HG03095 (cell line): ENCODE measurements at regions not wholly inside any gene's neighbourhood (a gene's known extent, or its start where the extent isn't known, plus 50 kb on each side); places are given as distances from the start of the nearest gene placed in this dataset.
"Not testable (repeated sequence)": the region's sequence is repeated elsewhere in the genome, so short reads cannot be mapped to it uniquely, and the experiment has no call there.

ENCODE experiments used
- ATAC-seq: cut with Tn5 transposase; IDR thresholded peaks from one replicate; pipeline ENCODE4 v1.9.1; 2021; ENCODE audit warnings: moderate library complexity; ENCODE audit not compliant: unreplicated experiment

DNA sequence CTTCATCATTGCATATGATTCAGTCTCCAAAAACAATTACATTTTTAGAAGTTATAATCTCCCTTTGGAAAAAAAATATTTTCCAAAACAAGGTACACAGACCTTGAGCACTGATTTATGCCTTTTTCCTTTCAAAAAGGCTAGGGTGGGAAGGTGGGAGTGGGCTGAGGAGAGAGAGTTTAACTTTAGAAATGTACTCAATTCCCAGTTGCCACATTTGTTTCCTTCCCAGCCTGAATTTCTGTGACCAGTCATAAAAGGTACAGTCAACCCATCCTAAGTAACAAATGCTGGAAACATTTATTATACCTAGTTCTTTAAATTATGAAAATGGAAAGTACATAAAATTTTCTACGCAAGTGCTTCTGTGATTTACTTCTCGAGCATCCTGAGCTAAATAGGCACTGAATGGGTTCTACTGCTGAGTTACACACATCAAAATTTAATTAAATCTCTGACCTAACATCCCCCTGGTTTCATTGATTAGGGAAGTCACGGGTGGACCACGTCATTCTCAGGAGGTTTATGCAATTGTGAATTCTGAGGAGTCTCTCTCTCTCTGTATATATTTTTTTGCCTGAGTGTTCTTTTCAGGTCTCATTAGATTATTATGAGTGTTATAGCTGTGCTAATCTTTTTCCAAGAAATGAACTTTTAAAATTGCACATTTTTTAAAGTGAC lies 371.8 kb downstream of the BTG1 start:
- ATAC-seq: no peak

DNA sequence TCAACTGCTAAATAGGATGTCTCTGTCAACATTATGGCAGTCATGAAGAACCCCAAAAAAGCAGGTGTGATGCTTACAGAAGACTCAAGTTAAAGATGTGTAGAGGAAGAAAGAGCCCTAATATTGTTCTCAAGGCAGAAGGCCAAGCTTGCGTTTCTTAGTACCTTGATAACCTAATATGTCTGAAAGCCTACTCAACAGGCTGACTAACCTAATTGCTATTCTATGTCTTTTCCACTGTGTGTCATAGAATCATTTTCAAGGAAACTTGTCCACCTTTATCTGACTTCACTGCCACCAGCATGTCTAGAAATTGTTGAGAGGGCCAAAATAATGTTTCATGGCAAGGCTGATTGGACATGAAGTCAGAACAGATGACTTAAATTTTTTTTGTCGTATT lies 373.2 kb downstream of the BTG1 start:
- ATAC-seq: no peak

DNA sequence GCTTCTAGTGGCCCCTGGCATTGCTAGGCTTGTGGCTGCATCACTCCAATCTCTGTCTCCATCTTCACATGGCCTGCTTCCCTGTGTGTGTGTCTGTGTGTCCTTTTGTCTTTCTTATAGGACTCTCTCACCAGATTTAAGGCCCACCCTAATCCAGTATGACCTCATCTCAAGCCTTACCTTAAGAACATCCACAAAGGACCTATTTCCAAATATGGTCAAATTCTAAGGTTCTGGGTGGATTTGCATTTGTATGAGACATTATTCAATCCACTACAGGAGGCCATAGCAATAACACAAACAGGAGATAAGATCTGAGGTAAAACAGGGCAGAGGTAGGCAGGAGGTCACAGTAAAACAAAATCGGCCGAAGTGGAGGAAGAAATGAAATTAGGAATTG lies 375.9 kb downstream of the BTG1 start:
- no peak for ATAC-seq

DNA sequence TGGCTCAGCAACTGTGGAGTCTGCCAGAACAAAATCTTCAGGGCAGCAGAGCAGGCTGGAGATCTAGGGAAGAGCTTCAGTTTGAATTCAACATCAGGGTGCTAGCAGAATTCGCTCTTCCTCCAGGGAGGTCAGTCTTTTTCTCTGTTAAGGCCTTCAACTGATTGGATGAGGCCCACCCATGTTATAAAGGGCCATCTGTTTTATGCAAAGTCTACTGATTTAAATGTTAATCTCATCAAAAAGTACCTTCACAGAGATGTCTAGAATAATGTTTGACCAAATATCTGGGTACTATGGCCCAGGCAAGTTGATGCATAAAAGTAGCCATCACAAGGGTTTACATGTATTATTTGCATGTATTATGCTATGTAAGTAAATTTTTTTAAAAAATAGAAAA lies 378.4 kb downstream of the BTG1 start:
- no peak for ATAC-seq

DNA sequence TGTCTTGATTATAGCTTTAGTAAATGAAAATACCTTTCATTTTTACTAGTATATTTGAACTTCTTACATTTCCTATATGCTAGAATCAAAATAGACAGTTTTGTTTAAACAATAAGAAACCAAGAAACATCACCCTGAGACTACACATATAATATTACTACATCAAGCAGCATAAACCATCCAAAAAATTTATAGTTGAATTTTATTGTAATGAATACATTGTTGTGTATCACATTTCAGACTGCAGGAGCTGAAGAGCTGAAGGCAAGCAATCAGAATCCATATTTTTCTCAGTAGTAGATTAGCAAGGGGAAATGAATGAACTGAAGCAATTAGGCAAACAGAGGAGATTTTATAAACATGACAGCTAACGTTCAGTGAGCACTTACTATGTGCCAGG lies 379.2 kb downstream of the BTG1 start:
- no peak for ATAC-seq

DNA sequence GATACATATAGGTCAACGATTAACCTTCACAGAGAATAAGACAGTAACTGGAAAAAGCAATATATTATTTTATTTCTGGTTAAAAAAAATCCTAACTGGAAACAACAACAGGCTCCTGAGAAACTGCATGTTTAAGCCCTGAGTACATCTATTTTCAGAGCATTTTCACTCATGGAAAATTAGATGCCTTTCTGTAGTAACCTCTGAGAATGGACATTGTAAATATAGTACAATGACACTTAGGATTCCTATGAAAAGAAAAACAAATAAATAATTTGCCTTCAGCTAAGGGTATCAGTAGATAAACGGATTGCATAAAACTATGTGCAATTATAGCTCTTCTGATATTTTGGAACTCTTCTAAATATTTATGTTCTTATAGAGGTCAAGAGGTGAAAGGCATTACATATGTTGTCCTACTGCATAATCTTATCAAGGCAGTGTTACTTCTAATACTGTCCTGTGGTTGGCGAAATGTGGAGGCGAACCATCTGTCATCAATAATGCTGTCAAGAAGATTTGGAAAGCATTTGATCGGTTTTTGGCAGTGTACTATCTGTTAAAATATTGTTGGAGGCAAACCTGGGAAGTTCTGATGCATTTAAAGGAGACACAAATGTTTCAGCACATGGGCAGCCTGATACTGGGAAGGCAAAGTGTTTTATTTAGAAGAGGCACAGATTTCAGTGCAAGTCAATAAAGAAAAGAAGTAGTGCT lies 381.8 kb downstream of the BTG1 start:
- no peak for ATAC-seq

DNA sequence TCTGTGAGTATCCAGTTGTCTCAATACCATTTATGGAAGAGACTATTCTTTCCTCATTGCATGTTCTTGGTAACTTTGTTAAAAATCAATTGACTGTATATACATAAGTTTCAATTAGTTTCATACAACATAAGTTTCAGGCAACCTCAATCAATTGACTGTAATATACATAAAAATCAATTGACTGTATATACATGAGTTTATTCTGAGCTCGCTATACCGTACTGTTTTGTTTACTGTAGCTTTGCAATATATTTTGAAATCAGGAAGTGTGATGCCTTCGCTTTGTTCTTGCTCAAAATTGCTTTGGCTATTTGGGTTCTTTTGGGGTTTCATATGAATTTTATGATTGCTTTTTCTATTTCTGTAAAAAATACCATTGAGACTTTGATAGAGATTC lies 392.0 kb downstream of the BTG1 start:
- no peak for ATAC-seq

DNA sequence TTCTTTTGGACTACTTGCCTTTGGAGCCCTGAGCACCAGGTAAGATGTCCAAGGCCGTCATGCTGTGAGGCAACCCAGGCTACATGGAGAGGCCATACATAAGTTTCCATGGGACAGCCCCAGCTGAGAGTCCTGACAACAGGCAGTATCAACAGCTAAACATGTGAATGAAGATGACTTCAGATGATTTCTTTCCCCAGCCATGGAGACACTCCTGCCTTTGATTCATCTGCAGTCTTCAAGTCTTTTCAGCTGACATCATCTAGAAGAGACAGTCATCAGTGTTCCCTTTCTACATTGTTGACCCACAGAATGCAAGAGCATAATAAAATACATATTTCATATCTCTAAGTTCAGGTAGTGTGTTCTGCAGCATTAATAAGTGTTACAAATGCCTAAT lies 398.7 kb downstream of the BTG1 start:
- no peak for ATAC-seq

DNA sequence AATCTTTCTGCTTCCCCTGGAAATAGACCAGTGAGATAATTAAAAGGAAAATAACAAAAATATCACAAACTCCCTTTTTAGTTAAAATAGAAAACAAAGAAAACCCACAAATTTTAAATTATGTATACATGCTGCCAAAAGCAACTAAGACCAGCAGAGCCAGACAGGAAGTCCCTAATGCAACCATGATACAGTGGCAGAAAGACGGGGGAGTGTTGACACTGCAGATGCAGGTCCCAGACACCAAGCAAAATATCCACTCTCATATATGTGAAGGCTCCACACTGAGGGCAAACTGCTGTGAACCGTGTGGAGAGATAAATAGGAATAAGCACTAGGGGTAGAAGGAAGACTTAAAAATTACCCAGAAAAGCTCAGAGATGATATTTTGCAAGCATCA lies 401.0 kb downstream of the BTG1 start:
- ATAC-seq: no peak

DNA sequence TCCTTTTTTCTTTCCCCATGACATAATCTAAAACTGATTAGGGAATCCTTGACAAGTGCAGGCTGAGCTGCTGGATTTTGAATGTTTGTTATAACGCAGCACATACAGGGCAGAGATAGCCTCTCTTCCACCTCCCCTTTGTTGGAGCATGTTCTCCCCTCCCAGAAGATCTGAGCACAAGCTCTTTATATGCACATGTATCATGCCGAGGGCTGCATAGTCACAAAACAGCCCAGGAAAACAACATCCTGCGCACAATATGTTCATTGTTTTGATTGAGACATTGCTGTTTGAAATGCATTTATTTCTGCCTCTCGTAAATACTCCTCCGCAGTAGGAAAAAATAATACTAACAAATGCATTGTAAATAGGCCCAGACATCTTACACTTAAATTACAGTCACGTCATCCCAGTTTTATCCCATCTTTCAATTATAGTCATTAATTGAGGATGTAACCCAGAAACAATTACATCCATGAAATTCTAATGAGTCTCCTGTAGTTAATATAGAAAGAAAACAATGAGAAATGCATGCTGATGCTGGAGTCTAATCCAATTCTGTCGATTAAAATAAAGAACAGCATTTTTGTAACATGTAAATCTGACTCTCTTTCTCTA lies 401.8 kb downstream of the BTG1 start:
- no peak for ATAC-seq

DNA sequence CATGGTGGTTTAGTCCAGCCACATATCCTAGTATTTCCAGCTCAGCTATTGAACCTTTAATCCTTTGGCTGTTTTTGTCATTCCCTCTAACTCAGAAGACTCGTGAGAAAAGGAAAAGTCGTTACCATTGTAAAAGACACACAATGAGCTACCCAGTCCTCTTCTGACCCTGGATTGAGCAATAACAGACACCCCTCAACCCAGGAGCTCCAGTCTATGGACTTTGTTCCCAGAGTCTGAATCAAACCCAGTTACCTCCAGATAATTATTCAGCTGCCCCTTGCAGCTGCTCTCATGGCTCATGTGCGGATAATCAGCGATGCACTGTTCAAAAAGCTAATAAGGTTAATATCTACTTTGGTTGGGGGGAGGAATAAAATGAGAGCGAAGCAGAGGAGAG lies 402.4 kb downstream of the BTG1 start:
- no peak for ATAC-seq

DNA sequence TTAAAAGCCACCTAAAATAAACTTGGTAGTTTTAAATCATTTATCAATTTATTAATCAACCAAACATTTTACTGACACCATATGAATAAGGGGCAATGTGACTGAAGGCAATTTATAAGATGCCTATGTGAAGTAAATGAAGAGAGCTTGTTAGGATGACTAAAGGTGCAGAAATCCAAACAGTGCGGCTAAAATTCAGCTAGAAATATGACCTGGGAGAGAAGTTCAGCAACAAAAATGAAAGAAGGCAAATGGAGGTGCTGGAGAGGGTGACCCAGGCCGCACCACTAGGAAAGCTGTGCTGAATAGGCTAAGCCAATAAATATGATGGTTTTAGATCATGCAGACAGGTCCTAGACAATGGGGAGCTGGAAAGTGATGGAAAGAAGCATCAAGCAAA lies 403.7 kb downstream of the BTG1 start:
- ATAC-seq: no peak

DNA sequence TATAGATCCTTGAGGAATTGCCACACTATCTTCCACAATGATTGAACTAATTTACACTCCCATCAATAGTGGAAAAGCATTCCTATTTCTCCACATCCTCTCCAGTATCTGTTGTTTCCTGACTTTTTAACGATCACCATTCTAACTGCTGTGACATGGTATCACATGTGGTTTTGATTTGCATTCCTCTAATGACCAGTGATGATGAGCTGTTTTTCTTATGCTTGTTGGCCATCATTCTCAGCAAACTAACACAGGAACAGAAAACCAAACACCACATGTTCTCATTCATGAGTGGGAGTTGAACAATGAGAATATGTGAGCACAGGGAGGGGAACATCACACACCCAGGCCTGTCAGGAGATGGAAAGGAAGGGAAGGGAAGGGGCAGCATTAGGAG lies 411.8 kb downstream of the BTG1 start:
- ATAC-seq: not testable (repeated sequence)

DNA sequence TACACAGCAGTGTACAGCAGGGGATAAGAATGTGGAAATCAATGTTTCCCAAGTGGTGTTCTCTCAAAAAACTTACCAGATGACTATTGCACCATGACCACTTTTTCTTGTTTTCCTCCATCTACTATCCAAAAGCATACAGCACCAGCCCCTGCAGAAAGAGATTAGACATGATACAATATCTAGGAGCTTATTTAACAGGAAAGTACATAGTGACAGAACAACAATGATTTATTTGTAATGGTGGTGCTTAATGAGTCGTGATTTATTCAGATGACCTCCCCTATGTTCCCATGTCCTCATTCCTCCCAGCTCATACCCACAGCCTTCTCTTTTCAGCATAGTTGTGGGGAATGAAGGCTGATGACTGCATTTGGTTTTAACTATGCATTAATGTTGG lies 413.6 kb downstream of the BTG1 start:
- no peak for ATAC-seq

DNA sequence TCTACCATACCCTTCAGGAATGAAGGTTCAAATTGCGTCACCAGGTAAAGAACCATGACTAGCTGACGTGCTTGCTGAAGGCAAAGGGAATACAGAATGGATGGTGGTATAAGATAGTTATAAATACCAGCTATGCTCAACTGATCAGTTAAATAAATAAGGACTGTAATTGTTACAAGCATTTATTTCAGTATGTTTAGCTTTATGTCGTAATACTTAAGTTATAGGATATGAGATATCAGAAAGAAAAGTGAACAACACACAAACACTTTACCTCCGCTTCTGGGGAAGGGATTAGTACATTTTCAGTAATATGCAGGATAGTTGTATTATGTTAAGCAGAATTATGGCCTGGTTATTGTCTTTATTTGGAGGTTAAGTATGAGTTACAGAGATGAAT lies 416.1 kb downstream of the BTG1 start:
- ATAC-seq: no peak

DNA sequence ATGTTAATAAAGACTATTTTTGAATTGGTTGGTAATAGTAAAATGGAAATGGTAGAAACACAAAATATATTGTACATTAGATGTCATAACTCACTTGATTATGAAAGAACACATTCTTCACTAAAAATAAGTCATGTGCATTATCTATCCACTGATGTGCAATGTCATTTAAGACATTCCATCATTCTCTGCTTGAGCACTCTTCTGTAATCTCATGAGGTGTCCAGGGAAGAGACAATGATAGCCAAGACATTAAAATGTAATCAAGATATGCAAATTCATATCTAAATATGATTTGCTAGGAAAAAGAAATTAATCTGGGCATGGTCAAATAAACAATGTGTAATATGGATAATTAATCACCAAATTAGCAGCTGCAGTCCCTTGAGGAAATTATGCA lies 422.5 kb downstream of the BTG1 start:
- no peak for ATAC-seq

DNA sequence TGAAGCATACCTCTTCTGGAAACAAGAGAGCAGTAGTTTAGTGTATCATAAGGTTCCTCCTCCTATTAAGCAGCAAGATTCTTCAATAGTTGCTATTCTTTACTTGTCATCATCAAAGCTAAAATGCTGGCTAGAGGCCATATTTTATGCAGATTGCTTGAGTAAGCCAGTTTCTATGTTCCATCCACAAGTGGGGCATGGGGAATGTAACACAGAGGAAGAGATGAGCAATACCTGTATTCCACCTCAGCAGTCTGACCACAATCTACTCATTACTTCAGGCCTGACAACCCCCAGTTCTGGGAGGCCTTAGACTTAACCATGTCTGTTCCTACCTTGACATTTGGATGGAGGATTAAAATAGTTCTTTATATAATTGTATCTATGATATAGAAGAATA lies 423.6 kb downstream of the BTG1 start:
- ATAC-seq: no peak

DNA sequence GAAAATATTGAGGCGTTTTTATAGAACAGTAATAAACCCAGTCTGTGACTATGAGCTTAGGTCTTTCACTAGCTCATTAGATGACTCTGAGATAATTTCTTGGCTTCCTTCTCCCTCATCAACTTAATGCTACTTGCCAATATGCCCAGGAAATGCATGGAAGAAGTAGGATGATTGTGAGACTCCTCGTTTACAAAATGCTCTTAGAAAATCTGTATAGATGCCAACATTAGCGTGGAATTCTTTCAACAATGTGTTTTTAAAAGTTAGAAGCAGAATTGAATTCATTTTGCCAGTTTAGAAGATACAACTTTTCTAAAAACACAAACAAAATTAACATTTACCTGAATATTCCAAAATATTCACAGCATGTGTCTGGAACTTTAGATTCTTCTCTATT lies 424.6 kb downstream of the BTG1 start:
- ATAC-seq: no peak

DNA sequence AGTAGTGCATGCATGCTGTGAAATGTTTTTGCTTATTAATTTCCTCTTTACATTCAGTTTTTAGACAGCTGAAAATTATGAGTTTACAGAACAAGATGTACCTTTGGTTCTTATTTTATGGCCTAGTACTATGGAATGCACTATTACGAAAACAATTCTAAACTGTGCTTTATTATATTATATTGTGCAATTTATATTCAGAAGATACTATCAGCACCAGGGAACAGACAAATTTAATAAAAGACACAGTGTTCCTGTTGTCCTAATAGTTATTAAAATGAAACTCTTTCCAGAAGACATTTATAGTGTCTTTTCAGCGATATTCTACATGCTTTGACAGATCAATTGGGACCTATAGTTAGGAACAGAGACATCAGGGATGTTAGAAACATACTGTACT lies 427.3 kb downstream of the BTG1 start:
- no peak for ATAC-seq

DNA sequence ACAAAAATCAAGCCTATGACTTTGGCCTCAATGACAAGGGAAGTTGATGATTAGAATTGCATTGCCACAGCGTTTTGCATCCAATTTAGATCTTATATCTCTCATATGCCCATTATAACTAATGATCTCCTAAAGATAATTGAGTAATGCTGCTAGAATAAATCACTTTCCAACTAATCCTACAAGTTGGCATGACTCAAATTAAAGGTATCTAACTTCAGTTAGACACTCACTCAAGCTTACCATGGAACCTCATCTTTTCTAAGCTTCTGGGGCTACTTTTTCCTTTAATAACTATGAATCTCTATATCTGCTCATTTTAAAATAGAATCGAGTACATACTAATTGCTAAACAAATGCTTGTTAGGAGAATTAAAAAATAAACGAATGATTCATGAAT lies 427.8 kb downstream of the BTG1 start:
- no peak for ATAC-seq

DNA sequence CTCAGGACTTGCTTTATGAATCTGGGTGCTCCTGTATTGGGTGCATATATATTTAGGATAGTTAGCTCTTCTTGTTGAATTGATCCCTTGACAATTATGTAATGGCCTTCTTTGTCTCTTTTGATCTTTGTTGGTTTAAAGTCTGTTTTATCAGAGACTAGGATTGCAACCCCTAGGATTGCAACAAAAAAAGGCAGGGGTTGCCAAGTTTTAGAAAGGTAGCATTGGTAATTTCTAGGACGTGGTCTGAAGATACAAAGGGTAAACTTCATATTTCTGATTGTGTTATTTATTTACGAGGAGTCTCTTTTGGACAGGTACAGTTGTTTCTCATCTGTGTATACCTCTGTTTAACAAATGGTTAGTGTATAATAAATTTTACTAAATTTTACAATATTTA lies 433.7 kb downstream of the BTG1 start:
- ATAC-seq: not testable (repeated sequence)

DNA sequence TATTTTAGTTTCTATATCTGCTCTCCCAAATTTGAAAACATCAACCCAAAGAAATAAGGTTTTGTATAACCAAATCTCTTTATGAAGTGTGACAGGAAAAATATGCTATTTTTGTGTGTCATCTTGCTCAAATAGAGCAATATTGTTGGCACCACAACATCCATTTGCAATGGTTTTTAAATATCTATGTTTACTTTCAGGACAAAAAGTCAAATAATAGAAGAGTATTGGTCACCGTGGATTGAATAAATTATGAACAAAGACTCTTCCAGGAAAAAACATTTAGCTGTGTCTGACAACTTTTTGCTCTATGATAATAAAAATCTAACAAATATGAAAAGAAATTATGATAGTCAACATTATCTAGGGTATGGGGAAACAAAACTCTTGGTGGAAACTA lies 439.2 kb downstream of the BTG1 start:
- ATAC-seq: no peak

DNA sequence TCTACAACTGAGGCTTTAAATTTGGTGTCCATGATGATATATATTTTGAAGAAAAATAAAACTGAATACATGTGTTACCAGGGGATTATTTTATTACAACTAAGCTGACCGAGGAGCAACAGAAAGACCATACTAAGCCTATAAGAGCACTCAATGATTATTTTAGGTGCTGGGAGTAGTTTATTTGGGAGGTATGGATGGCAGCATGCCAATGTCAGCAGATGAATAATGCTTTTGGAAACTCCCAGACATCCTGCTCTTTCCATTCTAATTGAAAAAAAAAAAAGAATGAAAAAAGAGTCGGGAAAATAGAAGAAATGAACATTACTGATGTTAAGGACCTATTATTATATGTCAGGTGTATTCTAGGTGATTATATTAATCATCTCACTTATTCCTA lies 441.2 kb downstream of the BTG1 start:
- ATAC-seq: no peak
